ENCODE measurements at regions not wholly inside any gene's neighbourhood (a gene's known extent, or its start where the extent isn't known, plus 50 kb on each side); places are given as distances from the start of the nearest gene placed in this dataset.

DNA sequence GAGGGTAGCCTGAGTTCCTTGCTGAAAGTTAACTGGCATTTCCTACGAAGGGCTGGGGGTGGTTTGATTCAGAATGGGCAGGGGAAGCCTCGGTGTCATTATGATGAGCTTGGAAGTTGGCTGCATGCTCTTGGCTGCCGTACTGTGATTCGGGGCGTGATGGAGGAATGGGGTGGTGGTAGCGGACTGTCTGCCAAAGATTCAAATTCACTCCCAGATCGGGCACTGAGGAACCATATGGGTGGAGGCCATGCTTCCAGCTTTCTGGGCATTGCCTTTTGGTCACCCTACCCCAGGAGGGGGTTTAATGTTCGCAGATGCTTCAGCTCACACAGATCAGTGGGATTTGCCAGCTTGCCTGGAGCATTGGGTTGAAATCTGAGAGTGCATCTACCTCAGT is 492.8 kb upstream of the EEF2KMT start:
- Histone ChIP-seq H2AFZ (ENCODE audit: low read depth, low read length) (no peak overlapping the region), H4K20me1 (replicated peaks; ENCODE audit: control insufficient read depth, extremely low read depth, insufficient read depth, low read length) (no peaks in the 10 kb centered on the region), H3K27me3 (ENCODE audit: control insufficient read depth in 2 of 2, insufficient read depth in 2 of 2, low read length in 2 of 2) (no peaks in the 10 kb centered on the region), H3K36me3 (ENCODE audit: control insufficient read depth in 2 of 2, extremely low read depth in 1 of 2, insufficient read depth in 2 of 2, low read length in 2 of 2) (no peaks in the 10 kb centered on the region), H3K9me3 (replicated peaks; ENCODE audit: control insufficient read depth, insufficient read depth, low read length) (peaks cover 9% of the 10 kb centered on the region), H3K27ac (ENCODE audit: insufficient read depth, low read depth, low read length) (no peak overlapping the region), H3K9me1 (replicated peaks; ENCODE audit: control insufficient read depth, extremely low read depth, insufficient read depth, low read length) (no peaks in the 10 kb centered on the region), H3K9ac (replicated peaks; ENCODE audit: extremely low read depth, insufficient read depth, low read length) (no peak overlapping the region), H3K4me1 (ENCODE audit: control insufficient read depth, extremely low read depth, insufficient read depth, low read length) (no peaks in the 10 kb centered on the region), H3K79me2 (ENCODE audit: control insufficient read depth, insufficient read depth, low read length) (no peaks in the 10 kb centered on the region), H3K4me2 (ENCODE audit: insufficient read depth, low read length) (no peak overlapping the region), H3K4me3 (replicated peaks in 1 of 3; ENCODE audit: insufficient read depth in 1 of 3, low read depth in 1 of 3, low read length in 3 of 3) (no peak overlapping the region)
- POLR2A ChIA-PET, result no interaction called here
- BruUV-seq (replicated peaks), result no TSS peak
- DNase-seq (ENCODE audit: low read depth, low spot score), result no peak
- intact Hi-C loops (cut with micrococcal nuclease) (no loop called here), dilution Hi-C loops (cut with MboI; ENCODE audit: extremely low pct_ligation_motif_present, low sequenced_read_pairs) (no loop called here)
- no peak for FAIRE-seq
- CTCF ChIA-PET, result no interaction called here
- TF ChIP-seq POLR2AphosphoS5 (IDR thresholded peaks at IDR 0.05; ENCODE audit: insufficient read depth, low read depth, low read length) (no peak), JUN (IDR thresholded peaks at IDR 0.05; ENCODE audit: borderline replicate concordance, insufficient read depth, insufficient read length, low read depth) (no peak)
- TF ChIP-seq, protein P1, sequence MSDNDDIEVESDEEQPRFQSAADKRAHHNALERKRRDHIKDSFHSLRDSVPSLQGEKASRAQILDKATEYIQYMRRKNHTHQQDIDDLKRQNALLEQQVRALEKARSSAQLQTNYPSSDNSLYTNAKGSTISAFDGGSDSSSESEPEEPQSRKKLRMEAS (IDR thresholded peaks at IDR 0.05; ENCODE audit: insufficient read depth, insufficient read length), result no peak
- TF ChIP-seq, protein P2, sequence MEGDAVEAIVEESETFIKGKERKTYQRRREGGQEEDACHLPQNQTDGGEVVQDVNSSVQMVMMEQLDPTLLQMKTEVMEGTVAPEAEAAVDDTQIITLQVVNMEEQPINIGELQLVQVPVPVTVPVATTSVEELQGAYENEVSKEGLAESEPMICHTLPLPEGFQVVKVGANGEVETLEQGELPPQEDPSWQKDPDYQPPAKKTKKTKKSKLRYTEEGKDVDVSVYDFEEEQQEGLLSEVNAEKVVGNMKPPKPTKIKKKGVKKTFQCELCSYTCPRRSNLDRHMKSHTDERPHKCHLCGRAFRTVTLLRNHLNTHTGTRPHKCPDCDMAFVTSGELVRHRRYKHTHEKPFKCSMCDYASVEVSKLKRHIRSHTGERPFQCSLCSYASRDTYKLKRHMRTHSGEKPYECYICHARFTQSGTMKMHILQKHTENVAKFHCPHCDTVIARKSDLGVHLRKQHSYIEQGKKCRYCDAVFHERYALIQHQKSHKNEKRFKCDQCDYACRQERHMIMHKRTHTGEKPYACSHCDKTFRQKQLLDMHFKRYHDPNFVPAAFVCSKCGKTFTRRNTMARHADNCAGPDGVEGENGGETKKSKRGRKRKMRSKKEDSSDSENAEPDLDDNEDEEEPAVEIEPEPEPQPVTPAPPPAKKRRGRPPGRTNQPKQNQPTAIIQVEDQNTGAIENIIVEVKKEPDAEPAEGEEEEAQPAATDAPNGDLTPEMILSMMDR (IDR thresholded peaks at IDR 0.05; ENCODE audit: extremely low read depth in 1 of 2, insufficient read depth in 1 of 2, low read depth in 1 of 2, low read length in 2 of 2), result no peak

DNA sequence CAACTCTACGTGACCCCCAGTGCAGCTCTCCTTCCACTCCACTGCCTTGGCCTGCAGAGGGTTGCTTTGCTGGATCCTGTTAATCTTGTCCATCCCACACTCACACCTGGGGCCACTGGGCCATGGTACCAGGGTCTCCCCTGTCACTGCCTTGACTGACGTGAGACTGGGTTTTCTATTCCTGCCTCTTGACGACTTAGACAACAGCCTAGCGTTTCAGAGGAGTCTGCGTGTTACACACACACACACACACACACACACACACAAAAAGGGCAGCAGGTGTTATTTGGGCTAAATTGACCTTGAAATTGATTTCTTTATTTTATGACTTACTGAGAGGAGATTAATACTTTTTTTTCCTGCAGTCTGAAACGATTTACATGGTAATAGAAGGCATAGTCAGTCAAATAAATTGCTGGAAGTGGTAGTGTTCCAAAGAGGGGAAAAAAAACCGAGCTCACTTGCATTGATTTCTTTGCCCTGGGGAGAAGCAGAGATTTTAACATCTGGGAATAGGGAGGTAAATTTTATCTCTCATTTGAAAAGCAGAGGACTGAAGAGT is 492.3 kb upstream of the EEF2KMT start:
- FAIRE-seq (no peak), DNase-seq (ENCODE audit: low read depth, low spot score) (no peak)
- Histone ChIP-seq H3K9me1 (replicated peaks; ENCODE audit: control insufficient read depth, extremely low read depth, insufficient read depth, low read length) (no peaks in the 10 kb centered on the region), H3K27me3 (ENCODE audit: control insufficient read depth in 2 of 2, insufficient read depth in 2 of 2, low read length in 2 of 2) (no peaks in the 10 kb centered on the region), H2AFZ (ENCODE audit: low read depth, low read length) (no peak overlapping the region), H3K4me3 (replicated peaks in 1 of 3; ENCODE audit: insufficient read depth in 1 of 3, low read depth in 1 of 3, low read length in 3 of 3) (no peak overlapping the region), H3K79me2 (ENCODE audit: control insufficient read depth, insufficient read depth, low read length) (no peaks in the 10 kb centered on the region), H3K9me3 (replicated peaks; ENCODE audit: control insufficient read depth, insufficient read depth, low read length) (peaks cover 7% of the 10 kb centered on the region), H3K27ac (ENCODE audit: insufficient read depth, low read depth, low read length) (no peak overlapping the region), H3K9ac (replicated peaks; ENCODE audit: extremely low read depth, insufficient read depth, low read length) (no peak overlapping the region), H3K36me3 (ENCODE audit: control insufficient read depth in 2 of 2, extremely low read depth in 1 of 2, insufficient read depth in 2 of 2, low read length in 2 of 2) (no peaks in the 10 kb centered on the region), H4K20me1 (replicated peaks; ENCODE audit: control insufficient read depth, extremely low read depth, insufficient read depth, low read length) (no peaks in the 10 kb centered on the region), H3K4me2 (ENCODE audit: insufficient read depth, low read length) (no peak overlapping the region), H3K4me1 (ENCODE audit: control insufficient read depth, extremely low read depth, insufficient read depth, low read length) (no peaks in the 10 kb centered on the region)
- BruUV-seq (replicated peaks), result no TSS peak
- POLR2A ChIA-PET, result no interaction called here
- intact Hi-C loops (cut with micrococcal nuclease), result no loop called here
- CTCF ChIA-PET, result no interaction called here
- dilution Hi-C loops (cut with MboI; ENCODE audit: extremely low pct_ligation_motif_present, low sequenced_read_pairs), result no loop called here
- TF ChIP-seq, protein P1 (IDR thresholded peaks at IDR 0.05; ENCODE audit: insufficient read depth, insufficient read length), result no peak
- TF ChIP-seq GATA2 (IDR thresholded peaks at IDR 0.05; ENCODE audit: insufficient read depth, insufficient read length, low read depth, low read length) (no peak), FOS (IDR thresholded peaks at IDR 0.05; ENCODE audit: borderline replicate concordance, insufficient read depth, low read length) (no peak), MYC (IDR thresholded peaks at IDR 0.05; ENCODE audit: low read depth, low read length) (no peak)
